ENCODE measurements at regions not wholly inside any gene's neighbourhood (a gene's known extent, or its start where the extent isn't known, plus 50 kb on each side); places are given as distances from the start of the nearest gene placed in this dataset.

DNA sequence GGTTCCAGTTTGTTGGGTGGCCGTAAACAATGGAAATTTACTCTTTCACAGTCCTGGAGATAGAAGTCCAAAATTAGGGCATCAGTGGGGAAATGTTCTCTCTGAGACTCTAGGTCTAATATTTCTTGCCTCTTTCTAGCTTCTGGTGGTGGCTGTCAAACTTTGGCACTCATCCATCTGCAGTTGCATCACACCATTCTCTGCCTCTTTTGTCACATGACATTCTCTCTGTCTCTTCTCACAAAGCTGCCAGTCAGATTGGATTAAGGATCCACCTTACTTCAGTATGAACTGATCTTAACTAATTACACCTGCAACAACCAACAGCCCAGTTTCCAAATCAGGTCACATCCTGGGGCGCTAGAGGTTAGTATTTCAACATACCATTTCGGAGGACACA, 222.9 kb upstream of the FTMT start:
- Histone ChIP-seq H3K4me1 (no peaks in the 10 kb centered on the region), H3K36me3 (no peaks in the 10 kb centered on the region), H3K27ac (no peak overlapping the region), H3K9me3 (no peaks in the 10 kb centered on the region), H3K27me3 (peaks cover 7% of the 10 kb centered on the region), H3K4me3 (no peak overlapping the region)
- WGBS, 2 donors (ENCODE audit: low coverage in 1 of 2), result 71 to 73% methylated on average over 3 of the region's 3 CpGs
- no peak for ATAC-seq
- TF ChIP-seq EP300 (IDR thresholded peaks at IDR 0.05) (no peak), POLR2AphosphoS5 (IDR thresholded peaks at IDR 0.05) (no peak), POLR2A (IDR thresholded peaks at IDR 0.05) (no peak)
- TF ChIP-seq, protein P1, sequence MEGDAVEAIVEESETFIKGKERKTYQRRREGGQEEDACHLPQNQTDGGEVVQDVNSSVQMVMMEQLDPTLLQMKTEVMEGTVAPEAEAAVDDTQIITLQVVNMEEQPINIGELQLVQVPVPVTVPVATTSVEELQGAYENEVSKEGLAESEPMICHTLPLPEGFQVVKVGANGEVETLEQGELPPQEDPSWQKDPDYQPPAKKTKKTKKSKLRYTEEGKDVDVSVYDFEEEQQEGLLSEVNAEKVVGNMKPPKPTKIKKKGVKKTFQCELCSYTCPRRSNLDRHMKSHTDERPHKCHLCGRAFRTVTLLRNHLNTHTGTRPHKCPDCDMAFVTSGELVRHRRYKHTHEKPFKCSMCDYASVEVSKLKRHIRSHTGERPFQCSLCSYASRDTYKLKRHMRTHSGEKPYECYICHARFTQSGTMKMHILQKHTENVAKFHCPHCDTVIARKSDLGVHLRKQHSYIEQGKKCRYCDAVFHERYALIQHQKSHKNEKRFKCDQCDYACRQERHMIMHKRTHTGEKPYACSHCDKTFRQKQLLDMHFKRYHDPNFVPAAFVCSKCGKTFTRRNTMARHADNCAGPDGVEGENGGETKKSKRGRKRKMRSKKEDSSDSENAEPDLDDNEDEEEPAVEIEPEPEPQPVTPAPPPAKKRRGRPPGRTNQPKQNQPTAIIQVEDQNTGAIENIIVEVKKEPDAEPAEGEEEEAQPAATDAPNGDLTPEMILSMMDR (IDR thresholded peaks at IDR 0.05), result no peak

DNA sequence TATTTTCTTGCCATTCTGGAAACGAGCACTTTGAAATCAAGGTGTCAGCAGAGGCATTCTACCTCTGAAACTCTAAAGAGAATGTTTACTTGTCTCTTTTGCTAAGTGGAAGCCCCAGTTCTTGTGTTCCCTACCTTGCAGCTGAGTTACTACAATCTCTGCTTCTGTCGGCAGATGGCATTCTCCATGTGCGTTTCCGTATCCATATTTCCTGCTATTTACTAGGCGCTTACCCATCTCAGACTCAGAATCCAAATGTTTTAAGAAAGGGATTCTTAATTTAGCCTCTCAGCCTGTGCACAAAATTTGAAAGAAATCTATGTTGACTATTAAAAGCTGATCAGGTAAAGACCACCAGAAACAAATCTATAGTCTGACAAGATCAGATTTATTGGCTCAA, 221.3 kb upstream of the FTMT start:
- WGBS, 2 donors (ENCODE audit: low coverage in 1 of 2), result 11 to 51% methylated on average over 3 to 5 of the region's 5 CpGs
- no peaks in the 10 kb centered on the region for H3K4me1 ChIP-seq
- ATAC-seq, result no peak

DNA sequence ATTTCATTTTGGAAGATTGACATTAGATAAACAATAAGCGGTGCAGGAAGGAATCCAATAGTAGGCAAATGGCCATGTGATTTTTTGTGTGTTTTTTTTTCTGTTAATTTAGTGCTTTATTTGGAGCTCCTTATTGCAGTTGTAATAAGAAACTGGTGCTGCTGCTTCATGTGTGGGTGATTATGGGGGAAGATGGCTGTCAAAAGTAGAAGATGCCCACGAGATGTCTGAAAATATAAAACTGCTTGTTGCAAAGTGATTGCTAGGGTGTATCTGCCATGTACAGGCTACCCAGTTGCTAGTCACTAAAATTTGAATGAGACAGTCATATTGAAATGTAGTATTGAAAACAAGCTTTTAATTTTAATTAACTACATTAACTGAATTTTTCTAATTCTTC, 216.7 kb upstream of the FTMT start:
- WGBS, 2 donors (ENCODE audit: low coverage in 1 of 2), result 40 to 44% methylated on average over 2 of the region's 2 CpGs
- H3K4me1 ChIP-seq, result no peaks in the 10 kb centered on the region
- peaks cover 7% of the 10 kb centered on the region for H3K27me3 ChIP-seq
- H3K9me3 ChIP-seq, result no peaks in the 10 kb centered on the region
- H3K4me3 ChIP-seq, result no peak overlapping the region
- no peak for TF ChIP-seq POLR2AphosphoS5 (IDR thresholded peaks at IDR 0.05)
- no peak for ATAC-seq
- H3K27ac ChIP-seq, result no peak overlapping the region
- H3K36me3 ChIP-seq, result no peaks in the 10 kb centered on the region

More for the DNA sequence above, 221.3 kb upstream of the FTMT start:
- no peaks in the 10 kb centered on the region for H3K9me3 ChIP-seq
- no peak overlapping the region for H3K27ac ChIP-seq
- TF ChIP-seq EP300 (IDR thresholded peaks at IDR 0.05) (no peak), POLR2AphosphoS5 (IDR thresholded peaks at IDR 0.05) (no peak), POLR2A (IDR thresholded peaks at IDR 0.05) (no peak)
- TF ChIP-seq, protein P1 (IDR thresholded peaks at IDR 0.05), result no peak
- H3K36me3 ChIP-seq, result no peaks in the 10 kb centered on the region
- peaks cover 7% of the 10 kb centered on the region for H3K27me3 ChIP-seq
- no peak overlapping the region for H3K4me3 ChIP-seq

DNA sequence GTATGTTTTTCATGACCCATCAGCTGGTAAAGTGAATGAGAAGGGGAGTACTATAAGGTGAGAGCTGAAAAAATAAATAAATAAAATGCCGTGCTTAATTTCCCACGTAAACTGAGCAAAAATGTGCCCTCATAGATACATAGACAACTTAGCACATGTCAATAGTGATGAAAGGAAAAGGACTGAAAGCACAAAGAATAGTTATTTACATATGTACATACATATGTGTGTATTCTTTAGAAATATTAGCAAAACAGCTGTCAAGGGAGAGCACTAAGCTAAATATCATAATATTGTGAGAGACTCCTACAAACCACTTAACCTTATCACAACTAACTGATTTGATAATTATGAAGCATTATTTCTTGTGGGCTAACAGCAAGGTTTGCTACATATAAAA, 213.6 kb upstream of the FTMT start:
- WGBS, 2 donors (ENCODE audit: low coverage in 1 of 2), result 50 to 68% methylated on average over 2 of the region's 2 CpGs
- no peak for TF ChIP-seq POLR2A (IDR thresholded peaks at IDR 0.05)
- TF ChIP-seq, protein P1 (IDR thresholded peaks at IDR 0.05), result no peak
- no peaks in the 10 kb centered on the region for H3K4me1 ChIP-seq

DNA sequence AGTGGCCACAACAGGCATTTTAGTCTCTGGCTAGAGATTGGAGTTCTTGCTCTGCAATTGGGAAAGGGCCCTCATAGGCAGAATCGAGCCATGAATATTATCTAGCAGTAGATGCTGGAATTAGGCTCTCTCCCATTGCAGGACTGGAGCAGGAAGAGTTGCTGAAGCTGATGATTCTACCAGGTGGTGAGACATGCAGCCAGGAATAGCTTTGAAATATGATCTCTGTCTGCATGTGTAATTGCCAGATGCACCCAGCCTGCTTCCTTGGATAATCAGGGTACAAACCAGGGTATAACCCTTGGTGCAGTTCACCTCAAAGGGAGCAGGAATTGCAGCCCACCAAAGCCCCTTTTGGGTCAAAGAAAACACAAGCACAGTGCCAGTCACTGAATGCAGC, 211.4 kb upstream of the FTMT start:
- ATAC-seq, result no peak
- TF ChIP-seq POLR2AphosphoS5 (IDR thresholded peaks at IDR 0.05) (no peak), POLR2A (IDR thresholded peaks at IDR 0.05) (no peak), EP300 (IDR thresholded peaks at IDR 0.05) (no peak)
- TF ChIP-seq, protein P1 (IDR thresholded peaks at IDR 0.05), result no peak
- 100% methylated on average over 1 of the region's 1 CpG; no CpG with 5 or more reads in 1 of the 2 donors for WGBS, 2 donors (ENCODE audit: low coverage in 1 of 2)
- Histone ChIP-seq H3K9me3 (no peaks in the 10 kb centered on the region), H3K27me3 (no peaks in the 10 kb centered on the region), H3K27ac (no peak overlapping the region), H3K36me3 (no peaks in the 10 kb centered on the region), H3K4me3 (no peak overlapping the region), H3K4me1 (no peaks in the 10 kb centered on the region)

More for the DNA sequence above, 213.6 kb upstream of the FTMT start:
- Histone ChIP-seq H3K4me3 (no peak overlapping the region), H3K27me3 (no peaks in the 10 kb centered on the region), H3K27ac (no peak overlapping the region), H3K9me3 (no peaks in the 10 kb centered on the region), H3K36me3 (no peaks in the 10 kb centered on the region)
- ATAC-seq, result no peak

DNA sequence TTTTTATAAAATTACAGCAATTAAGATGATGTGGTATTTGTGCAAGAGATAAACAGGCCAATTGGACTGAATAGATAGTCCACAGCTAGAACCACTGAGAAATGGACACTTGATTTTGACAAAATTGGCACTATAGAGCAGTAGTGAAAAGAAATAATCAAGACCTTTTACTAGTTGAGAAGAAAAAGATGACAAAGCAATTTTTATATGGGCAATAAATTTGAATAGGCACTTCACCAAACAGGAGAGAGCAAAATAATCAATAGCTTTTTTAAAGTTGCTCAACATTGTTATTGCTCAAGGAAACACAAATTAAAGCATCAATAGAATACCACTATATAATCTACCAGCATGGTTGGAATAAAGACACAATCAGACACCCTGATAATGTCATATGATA, 193.5 kb upstream of the FTMT start:
- TF ChIP-seq EP300 (IDR thresholded peaks at IDR 0.05), result no peak
- TF ChIP-seq, protein P1 (IDR thresholded peaks at IDR 0.05), result no peak
- no peak for TF ChIP-seq POLR2A (IDR thresholded peaks at IDR 0.05)
- no peak for TF ChIP-seq POLR2AphosphoS5 (IDR thresholded peaks at IDR 0.05)
- no peak for ATAC-seq
- H3K4me3 ChIP-seq, result no peak overlapping the region
- no peaks in the 10 kb centered on the region for H3K4me1 ChIP-seq
- no peak overlapping the region for H3K27ac ChIP-seq
- no peaks in the 10 kb centered on the region for H3K36me3 ChIP-seq
- H3K9me3 ChIP-seq, result peaks cover 0 to 6% (median 0%) of the 10 kb centered on the region in 3 donors
- H3K27me3 ChIP-seq, result no peaks in the 10 kb centered on the region
